Heart left ventricle (tissue), 13 donors: ENCODE measurements at regions not wholly inside any gene's neighbourhood (a gene's known extent, or its start where the extent isn't known, plus 50 kb on each side); places are given as distances from the start of the nearest gene placed in this dataset.

Source experiments
- CTCF ChIP-seq, 12 donors: fragments of 200-600 bp; sonication (generic) in 4 of 12; IDR thresholded peaks; one replicate each; pipeline versions ENCODE4 v1.5.0 to v1.8.0; 2018 to 2022; ENCODE audit warnings: antibody characterized with exemption in 12 of 12, mild to moderate bottlenecking in 5 of 12
- POLR2A ChIP-seq, 2 donors: fragments of 450-650 bp; IDR thresholded peaks; one replicate each; pipeline ENCODE4 v1.6.1; 2017; ENCODE audit warnings: antibody characterized with exemption in 2 of 2, mild to moderate bottlenecking in 2 of 2, moderate library complexity in 2 of 2
- donor health status: ischemic (EF 13 %, LVEDD 7.1; RV severe dilation, severe dysfunction).
- donor health status: DM: no; HTN: yes; CAD: no.
- donor health status: DM: no; HTN: no; CAD: no.
- donor health status: ischemic (EF 25% LVEDD 6.9; RV normal size, moderate dysfunction).
- donor health status: ischemic (EF 25% LVEDD 5.7; RV mildly dilated, moderate dysfunction).
- donor health status: ischemic (EF 35%, LVEDD 5.7; RV mildly dilated, moderate dysfunction).
- donor health status: nonischemic (EF 11% LVEDD 7.7; RV severe dilation, severe dysfunction).
- donor health status: DM: yes; HTN: yes; CAD: no.
- donor health status: PGD.
- donor health status: ischemic (EF 29% LVEDD 5.4; RV normal size, mild dysfunction).
- donor health status: nonischemic (EF 23%, LVEDD 6.1; RV moderate dilation, normal function).

- no peak for TF ChIP-seq CTCF (IDR thresholded peaks at IDR 0.05)
- no peak for TF ChIP-seq POLR2A (IDR thresholded peaks at IDR 0.05)
Observed at GRCh38 chr4:4727536-4727935, 131.9 kb upstream of the MSX1 start.
